ENCODE measurements at regions not wholly inside any gene's neighbourhood (a gene's known extent, or its start where the extent isn't known, plus 50 kb on each side); places are given as distances from the start of the nearest gene placed in this dataset.

DNA sequence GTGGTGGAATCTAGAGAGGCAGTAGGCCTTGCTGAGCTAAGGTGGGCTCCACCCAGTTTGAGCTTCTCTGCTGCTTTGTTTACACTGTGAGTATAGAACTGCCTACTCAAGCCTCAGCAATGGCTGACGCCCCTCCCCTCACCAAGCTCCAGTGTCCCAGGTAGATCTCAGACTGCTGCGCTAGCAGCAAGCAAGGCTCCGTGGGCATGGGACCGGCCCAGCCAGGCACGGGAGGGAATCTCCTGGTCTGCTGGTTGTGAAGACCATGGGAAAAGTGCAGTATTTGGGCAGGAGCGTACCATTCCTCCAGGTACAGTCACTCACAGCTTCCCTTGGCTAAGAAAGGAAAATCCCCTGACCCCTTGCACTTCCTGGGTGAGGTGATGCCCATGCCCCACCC is 407.1 kb downstream of the ZPLD1 start:
- in situ Hi-C loops (cut with HindIII; ENCODE audit: low pct_unique_long_range_greater_than_20kb, low sequenced_read_pairs) = no loop called here
- CTCF ChIA-PET = no interaction called here
- no peak overlapping the region for H3K4me3 ChIP-seq (ENCODE audit: low read depth in 2 of 2, low read length in 2 of 2)
- intact Hi-C loops (cut with micrococcal nuclease; ENCODE audit: unreplicated experiment) = no loop called here
- ATAC-seq (no peak), DNase-seq (ENCODE audit: low read depth, low spot score) (no peak)
- H3K27ac ChIP-seq (ENCODE audit: low read length) = no peak overlapping the region
- H3K27me3 ChIP-seq (ENCODE audit: control insufficient read depth, insufficient read depth, low read length) = no peaks in the 10 kb centered on the region
- BruUV-seq (replicated peaks) = no TSS peak
- no peaks in the 10 kb centered on the region for H3K9me3 ChIP-seq (ENCODE audit: control insufficient read depth, insufficient read depth, low read depth, low read length)
- H3K36me3 ChIP-seq (ENCODE audit: control insufficient read depth, insufficient read depth, low read length) = no peaks in the 10 kb centered on the region
- POLR2A ChIA-PET = no interaction called here
- no peak for TF ChIP-seq POLR2AphosphoS5 (IDR thresholded peaks at IDR 0.05; ENCODE audit: low read depth, low read length)
- TF ChIP-seq SIN3A (IDR thresholded peaks at IDR 0.05; ENCODE audit: borderline replicate concordance, insufficient read depth, low read depth, low read length) = no peak
- TF ChIP-seq CTCF (IDR thresholded peaks at IDR 0.05) = no peak
- no peak for TF ChIP-seq TCF7L2 (IDR thresholded peaks at IDR 0.05; ENCODE audit: low read depth, low read length)
- TF ChIP-seq, protein P1, sequence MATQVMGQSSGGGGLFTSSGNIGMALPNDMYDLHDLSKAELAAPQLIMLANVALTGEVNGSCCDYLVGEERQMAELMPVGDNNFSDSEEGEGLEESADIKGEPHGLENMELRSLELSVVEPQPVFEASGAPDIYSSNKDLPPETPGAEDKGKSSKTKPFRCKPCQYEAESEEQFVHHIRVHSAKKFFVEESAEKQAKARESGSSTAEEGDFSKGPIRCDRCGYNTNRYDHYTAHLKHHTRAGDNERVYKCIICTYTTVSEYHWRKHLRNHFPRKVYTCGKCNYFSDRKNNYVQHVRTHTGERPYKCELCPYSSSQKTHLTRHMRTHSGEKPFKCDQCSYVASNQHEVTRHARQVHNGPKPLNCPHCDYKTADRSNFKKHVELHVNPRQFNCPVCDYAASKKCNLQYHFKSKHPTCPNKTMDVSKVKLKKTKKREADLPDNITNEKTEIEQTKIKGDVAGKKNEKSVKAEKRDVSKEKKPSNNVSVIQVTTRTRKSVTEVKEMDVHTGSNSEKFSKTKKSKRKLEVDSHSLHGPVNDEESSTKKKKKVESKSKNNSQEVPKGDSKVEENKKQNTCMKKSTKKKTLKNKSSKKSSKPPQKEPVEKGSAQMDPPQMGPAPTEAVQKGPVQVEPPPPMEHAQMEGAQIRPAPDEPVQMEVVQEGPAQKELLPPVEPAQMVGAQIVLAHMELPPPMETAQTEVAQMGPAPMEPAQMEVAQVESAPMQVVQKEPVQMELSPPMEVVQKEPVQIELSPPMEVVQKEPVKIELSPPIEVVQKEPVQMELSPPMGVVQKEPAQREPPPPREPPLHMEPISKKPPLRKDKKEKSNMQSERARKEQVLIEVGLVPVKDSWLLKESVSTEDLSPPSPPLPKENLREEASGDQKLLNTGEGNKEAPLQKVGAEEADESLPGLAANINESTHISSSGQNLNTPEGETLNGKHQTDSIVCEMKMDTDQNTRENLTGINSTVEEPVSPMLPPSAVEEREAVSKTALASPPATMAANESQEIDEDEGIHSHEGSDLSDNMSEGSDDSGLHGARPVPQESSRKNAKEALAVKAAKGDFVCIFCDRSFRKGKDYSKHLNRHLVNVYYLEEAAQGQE (IDR thresholded peaks at IDR 0.05; ENCODE audit: insufficient read depth in 1 of 2, low read depth in 2 of 2, low read length in 1 of 2) = no peak
- H3K4me1 ChIP-seq (ENCODE audit: control insufficient read depth, insufficient read depth, low read length) = no peaks in the 10 kb centered on the region

GRCh38 chr3:102866845-102867244 is 432.0 kb downstream of the ZPLD1 start:
- Histone ChIP-seq H3K4me1 (ENCODE audit: control insufficient read depth, insufficient read depth, low read length) (no peaks in the 10 kb centered on the region), H3K27me3 (ENCODE audit: control insufficient read depth, insufficient read depth, low read length) (no peaks in the 10 kb centered on the region), H3K36me3 (ENCODE audit: control insufficient read depth, insufficient read depth, low read length) (no peaks in the 10 kb centered on the region), H3K9me3 (ENCODE audit: control insufficient read depth, insufficient read depth, low read depth, low read length) (0 out of 2 replicates have a peak, but pooled peaks cover 2% of the 10 kb centered on the region), H3K27ac (ENCODE audit: low read length) (no peak overlapping the region), H3K4me3 (ENCODE audit: low read depth in 2 of 2, low read length in 2 of 2) (no peak overlapping the region)
- in situ Hi-C loops (cut with HindIII; ENCODE audit: low pct_unique_long_range_greater_than_20kb, low sequenced_read_pairs) (no loop called here), intact Hi-C loops (cut with micrococcal nuclease; ENCODE audit: unreplicated experiment) (no loop called here)
- POLR2A ChIA-PET = no interaction called here
- CTCF ChIA-PET = no interaction called here
- ATAC-seq (no peak), DNase-seq (ENCODE audit: low read depth, low spot score) (no peak)
- TF ChIP-seq CTCF (IDR thresholded peaks at IDR 0.05) (no peak), POLR2AphosphoS5 (IDR thresholded peaks at IDR 0.05; ENCODE audit: low read depth, low read length) (no peak), SIN3A (IDR thresholded peaks at IDR 0.05; ENCODE audit: borderline replicate concordance, insufficient read depth, low read depth, low read length) (no peak), TCF7L2 (IDR thresholded peaks at IDR 0.05; ENCODE audit: low read depth, low read length) (no peak)
- BruUV-seq (replicated peaks) = no TSS peak
